ENCODE measurements at regions not wholly inside any gene's neighbourhood (a gene's known extent, or its start where the extent isn't known, plus 50 kb on each side); places are given as distances from the start of the nearest gene placed in this dataset.

DNA sequence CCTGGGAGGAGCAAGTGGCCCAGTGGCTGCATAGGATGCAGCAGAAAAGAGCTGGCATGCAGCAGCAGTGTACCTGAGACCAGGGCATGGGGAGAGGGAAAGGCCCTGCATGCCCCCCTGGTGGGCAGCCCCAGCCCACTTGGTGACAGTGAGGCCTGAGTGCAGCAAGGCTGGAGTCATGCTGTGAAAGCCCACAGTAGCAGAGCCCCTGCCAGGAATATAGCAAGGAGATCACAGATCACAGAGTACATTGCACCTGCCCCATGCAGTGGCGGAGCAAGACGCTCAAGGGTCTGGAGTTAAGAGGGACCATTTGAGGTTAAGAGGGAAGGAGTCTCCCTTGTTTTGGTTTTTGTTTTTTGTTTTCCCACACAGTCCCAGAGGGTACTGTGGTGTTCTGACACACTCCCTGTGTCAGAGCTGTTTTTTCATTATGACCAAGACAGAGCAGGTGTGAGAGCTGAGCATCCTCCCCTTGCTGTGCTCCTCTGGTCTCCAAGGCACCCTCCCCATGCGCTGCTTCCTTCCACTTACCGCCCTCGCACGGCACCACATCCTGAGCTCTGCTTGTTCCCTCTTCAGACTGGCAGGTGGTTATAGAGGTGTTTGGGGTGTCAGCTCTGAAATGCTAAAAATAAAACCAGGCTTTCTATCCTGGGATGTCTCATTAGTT is 85.0 kb upstream of the UBL3 start:
- DNase-seq (ENCODE audit: low read depth in 4 of 4, low spot score in 2 of 4), result no peak

DNA sequence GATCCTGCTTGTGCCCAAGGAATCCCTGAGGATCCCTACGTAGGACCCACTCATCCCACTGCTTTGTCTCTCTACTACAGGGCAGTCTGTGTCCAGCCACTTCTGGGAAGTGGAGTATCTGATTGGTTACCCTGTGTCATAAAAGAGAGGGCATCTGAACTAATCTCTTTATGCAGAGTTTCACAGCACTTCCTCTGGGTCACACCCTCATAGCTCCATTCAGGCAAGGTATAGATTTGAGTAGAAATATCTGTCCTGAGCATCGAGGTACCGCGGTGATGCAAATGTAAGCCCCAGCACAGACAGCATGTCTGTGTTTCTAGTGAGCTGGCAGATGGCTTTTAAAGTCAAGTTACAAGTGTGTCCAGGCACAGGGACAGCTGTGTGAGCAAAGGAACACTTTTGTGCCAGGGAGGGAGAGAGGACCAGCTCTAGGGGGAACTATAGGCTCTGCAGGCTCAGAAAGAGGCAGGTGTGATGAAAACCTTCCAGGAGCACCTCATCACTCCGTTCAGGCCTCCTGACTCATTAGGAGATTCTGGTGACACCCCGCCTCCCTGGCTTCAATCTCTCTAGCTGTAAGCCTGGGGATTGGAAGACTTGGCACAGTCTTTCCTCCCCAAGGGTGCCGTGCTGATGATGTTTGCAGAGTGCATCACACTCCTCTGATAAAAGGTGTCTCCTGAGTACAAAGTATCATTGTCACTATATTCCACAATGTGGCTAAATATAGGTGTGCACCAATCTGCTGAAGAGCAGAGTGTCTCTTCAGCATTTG is 84.3 kb upstream of the UBL3 start:
- DNase-seq (ENCODE audit: low read depth in 4 of 4, low spot score in 2 of 4), result no peak

DNA sequence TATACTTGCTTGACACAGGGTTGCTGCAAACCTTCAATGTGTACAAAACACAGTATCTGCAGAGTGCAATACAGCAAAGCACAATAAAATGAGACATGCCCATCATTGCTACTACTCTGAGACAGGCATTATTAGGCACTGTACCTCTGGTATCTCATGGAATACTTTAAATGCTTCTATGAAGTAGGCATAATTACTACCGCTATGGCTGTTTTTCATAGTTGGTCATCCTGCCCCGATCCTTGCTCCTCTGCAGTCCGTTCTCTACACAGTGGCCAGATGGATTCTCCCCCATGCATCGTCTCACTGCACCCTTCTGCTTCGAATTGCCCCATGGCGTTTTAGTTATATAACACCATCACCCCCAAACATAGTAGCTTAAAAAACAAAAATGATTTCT is 83.0 kb upstream of the UBL3 start:
- no peak for DNase-seq (ENCODE audit: low read depth in 4 of 4, low spot score in 2 of 4)

DNA sequence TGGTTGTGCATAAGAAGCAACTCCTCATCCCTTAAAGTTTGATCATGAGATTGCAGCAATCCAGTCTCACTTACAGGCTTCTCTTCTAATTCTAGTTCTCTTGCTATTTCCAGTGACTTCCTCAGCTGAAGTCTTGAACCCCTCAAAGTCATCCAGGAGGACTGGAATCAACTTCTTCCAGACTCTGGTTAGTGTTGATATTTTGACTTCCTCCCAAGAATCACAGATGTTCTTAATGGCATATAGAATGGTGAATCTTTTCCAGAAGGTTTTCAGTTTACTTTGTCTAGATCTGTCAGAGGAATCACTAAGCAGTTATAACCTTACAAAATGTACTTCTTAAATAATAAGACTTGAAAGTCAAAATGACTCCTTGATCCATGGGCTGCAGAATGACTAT is 81.3 kb upstream of the UBL3 start:
- no peak for DNase-seq (ENCODE audit: low read depth in 4 of 4, low spot score in 2 of 4)

DNA sequence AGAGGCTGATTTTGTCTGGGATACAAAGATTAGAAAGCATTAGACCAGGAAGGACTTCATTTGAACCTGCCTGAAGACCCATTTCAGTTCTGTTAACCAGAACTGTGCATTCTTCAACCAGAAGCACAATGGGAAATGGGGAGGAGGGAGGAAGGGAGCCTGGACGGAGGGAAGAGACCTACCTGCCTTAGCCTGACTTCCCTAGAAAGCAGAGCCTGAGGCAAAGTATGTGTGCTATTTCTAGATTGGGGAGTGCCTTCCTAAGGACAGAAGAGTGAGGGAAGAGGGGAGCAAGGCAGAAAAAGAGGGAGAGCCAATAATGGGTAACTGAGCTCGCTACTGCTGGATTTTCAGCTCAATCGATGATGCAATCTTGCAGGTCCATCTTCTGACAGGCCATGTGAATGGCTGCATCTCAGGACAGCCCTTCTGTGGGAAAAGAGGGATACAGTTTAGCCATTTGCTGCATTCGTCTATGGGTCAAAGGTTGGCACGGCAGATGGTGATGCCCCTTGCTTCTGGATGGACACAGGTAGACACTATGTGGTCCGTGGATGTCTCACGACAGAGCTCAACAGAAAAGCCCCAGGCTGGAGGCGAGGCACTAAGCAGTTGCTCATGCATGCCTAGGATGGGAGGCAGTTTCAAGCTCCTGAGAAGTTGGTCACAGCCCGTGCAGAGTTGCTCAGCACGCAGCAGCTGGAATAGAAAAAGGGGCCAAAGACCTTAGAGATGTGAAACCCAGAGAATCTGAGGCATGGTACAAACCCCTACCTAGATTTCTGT is 78.8 kb upstream of the UBL3 start:
- no peak for DNase-seq (ENCODE audit: low read depth in 4 of 4, low spot score in 2 of 4)

DNA sequence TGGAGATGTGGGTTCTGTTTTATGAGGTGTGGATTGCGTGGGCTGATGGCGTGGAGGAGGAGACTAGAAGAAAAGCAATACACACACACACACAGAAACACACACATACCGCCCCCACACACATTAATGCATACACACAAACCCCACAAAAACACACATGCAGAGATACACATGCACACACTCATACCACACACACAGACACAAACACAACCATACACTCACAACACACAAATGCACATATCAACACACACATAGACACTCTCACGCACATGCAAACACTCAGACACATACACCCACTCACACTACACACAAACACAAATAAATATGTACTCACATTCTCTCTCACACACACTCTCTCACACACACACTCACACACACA is 75.7 kb upstream of the UBL3 start:
- no peak for DNase-seq (ENCODE audit: low read depth in 4 of 4, low spot score in 2 of 4)

DNA sequence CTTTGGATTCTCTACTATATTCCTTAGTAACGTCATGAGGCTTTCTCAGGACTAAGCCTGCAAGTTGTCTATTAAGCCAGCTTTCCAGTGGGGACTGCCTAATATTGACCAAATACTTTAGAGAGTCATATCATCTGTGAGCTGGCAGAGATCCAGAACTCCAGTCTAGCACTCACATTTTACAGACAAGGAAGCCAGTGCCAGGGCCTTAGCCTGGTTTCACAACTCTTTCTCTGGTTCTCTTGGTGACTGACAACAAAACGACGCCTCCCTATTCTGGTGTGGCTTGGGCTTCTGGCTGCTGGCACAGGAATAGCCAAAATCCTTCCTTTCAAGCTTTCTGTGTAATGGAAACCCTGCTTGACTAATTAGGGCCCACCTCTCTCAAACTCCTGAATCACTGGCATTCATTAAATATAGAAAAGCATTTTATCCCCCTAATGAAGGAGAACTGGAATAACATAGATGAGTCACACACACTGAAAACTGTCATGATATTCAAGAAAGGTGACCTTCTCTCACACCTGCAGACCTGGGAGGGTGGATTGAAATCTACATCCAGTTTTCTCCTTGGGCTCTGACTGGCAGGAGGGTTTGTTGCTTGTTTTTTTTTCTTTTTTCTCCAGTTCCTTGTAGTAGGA is 75.2 kb upstream of the UBL3 start:
- no peak for DNase-seq (ENCODE audit: low read depth in 4 of 4, low spot score in 2 of 4)

DNA sequence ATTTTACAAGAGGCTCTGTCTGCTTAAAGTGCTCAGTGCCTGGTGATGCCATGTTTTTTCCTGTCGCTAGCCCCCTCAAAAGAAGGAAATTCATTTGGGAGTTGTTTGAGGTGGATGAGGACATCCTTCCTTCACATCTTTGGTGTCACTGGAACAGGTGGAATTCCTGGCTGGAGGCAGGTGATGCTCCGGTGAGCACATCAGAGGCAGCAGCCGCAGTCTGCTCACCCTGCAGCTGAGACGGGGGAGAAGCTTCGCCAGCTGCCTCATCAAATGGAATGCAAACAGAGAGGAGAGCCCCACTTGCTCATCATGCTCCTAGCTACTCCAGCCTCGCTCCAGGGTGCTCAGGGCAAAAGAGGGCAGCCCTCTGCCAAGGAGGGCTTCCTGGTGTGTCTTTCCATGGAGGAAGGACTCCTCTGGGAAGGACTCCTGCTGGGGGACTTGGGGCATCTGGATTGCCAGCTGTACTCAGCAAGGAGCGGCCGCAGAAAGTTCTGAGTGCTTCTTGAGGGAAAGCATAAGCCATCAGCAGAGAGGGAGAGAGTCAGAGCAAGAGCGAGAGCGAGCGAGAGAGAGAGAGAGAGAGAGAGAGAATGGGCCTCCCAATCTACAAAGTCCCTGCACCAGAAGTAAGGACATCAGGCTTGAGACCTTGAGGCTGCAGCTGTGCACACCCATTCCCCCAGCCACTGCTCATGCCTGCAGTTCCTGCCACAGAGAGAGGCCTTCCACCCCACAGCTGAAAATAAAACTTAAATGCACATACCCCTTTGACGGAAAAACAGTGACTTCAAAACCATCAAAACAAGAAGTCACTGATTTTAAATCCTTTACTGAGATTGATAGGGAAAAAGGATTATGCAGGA is 74.3 kb upstream of the UBL3 start:
- no peak for DNase-seq (ENCODE audit: low read depth in 4 of 4, low spot score in 2 of 4)

DNA sequence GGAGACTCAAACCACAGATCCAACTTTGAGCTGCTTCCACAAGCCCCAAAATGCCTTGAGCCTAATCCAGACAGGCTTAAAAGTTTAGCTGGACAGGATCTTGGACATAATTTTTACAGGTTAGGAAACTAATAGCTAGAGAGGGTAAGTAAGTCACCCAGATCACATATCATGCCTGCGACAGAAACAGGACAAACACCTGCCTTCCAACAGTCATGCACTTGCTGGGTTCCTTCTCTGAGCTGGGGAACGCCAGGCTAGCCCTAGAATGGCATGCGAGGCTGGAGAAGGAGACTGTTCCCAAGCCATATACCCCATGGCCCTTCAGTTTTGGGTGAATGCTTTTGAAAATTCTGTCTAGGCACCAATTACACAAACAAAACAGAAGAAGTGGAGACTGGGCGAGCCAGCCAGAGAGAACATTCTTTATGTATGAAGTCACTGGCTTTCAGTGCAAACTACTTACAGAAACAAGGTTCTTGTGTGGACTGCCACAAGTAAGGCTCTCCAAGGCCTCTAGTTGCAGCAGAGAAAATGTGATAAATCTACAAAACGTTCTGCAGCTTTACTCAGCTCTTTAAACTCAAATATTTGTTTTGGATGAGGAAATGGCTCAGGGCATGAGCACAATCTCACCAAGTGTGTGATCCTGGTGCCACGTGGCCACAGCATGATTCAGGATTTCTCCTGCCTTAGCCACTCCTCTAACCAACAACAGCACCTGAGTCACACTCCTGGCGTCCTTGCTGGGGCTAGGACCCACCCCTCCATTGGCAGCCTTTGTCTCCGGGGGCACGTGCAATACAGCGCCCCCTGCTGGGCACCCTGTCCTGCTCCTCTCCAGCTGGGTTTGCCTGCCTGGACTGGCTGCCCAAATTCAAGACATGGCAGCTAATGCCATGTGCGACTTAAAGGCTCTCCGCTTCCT is 73.4 kb upstream of the UBL3 start:
- peak in 1 of 4 donors; percentile 71 for DNase-seq (ENCODE audit: low read depth in 4 of 4, low spot score in 2 of 4)

DNA sequence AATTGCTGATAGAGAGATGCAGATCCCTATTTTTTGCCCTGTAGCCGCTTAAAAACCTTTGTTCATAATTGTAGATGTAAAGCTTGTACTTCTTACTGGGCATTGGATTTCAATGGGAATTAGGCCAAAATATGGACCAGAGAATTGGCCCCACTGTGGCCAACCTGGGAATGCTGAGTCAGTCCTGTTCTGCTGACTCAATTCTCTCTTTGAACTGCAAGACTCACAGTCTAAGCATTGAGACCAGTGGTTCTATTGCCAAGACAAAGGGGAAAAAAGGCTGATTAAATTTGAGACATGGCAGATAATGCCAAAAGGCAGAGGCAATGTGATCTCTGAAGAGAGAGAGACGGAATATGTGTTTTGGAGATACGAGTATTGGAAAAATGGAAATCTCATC is 72.5 kb upstream of the UBL3 start:
- no peak for DNase-seq (ENCODE audit: low read depth in 4 of 4, low spot score in 2 of 4)

DNA sequence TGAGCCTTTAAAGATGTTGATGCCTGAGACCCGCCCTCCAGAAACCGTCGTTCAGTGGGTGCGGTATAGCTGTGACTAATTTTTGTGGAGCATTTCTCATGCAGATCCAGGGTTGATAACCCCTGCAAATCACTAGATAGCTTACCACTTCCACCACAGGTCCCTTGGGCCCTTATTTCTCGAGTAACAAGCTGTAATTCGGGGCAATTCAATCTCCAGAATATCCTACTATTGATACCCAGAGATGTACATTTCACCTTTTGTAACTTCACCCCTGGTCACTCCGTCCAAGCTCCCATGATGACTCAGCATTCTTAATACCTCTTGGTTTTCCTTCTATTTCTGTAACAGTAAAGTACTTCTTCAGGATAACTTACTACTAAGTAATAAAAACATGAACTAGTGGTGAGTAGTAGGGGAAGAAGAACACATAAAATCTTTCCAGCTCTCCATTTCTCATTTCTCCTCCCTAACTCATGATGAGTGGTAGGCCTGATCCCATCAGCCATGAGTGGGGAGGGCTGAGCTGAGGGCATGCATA is 71.9 kb upstream of the UBL3 start:
- DNase-seq (ENCODE audit: low read depth in 4 of 4, low spot score in 2 of 4), result no peak

DNA sequence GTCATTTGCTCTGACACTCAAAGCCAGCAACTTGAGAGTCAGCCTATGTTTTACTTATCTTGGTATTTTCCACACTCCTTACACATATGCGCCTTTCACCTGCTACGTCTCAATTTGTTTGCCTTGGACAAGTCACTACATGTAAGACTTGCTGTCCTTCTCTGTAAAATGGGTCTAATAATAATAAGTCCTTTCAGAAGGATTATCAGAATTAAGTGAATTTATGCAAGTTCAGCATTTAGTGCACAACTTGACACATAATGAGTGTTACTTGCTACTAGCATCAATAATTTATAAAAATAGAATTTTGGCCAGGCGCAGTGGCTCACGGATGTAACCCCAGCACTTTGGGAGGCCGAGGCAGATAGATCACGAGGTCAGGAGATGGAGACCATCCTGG is 71.1 kb upstream of the UBL3 start:
- DNase-seq (ENCODE audit: low read depth in 4 of 4, low spot score in 2 of 4), result no peak

DNA sequence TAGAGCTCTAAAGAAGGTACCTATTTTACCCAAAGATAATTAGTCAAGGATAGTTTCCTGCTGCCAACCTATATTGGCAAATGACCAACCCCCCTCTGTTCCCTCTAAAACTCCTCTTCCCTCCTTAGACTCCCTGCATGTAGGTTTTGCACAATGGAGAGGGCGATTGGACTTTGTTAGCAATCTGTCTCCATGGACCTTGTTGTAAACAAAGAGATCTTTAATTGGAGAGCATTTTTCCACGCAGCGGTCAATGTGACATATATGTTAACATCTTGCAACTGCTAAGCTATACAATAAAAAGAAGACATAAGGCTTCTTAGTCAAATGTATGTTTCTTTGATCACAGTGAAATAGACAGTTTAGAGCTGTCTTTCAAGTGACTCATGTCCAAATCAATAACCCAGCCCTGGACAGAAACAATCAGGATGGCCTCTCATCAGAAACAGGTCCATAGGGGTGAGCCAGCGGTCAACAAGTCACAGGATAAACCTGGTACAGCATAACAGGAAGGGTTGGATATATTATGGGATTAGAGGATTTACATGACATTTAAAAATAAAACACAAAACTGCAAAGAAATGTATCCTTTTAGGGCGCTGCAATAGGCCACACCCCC is 69.7 kb upstream of the UBL3 start:
- no peak for DNase-seq (ENCODE audit: low read depth in 4 of 4, low spot score in 2 of 4)

DNA sequence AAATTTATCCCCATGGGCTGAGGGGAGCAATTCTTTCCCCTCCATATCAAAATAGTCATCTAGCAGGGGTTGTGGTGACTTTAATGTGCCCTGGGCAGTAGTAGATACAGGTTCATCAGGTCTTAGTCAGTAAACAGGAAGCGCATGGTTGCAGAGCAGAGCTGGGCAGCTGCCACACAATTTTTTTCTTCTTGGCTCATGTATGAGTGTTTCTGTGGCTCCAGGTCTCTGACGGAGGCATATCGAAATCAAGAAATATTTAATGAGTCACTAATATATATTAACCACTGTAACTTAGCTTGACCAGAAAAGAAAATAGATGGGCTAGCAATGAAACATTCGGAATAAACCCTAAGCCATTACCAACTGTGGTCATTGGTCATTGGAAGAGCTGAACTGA is 68.4 kb upstream of the UBL3 start:
- DNase-seq (ENCODE audit: low read depth in 4 of 4, low spot score in 2 of 4), result no peak

DNA sequence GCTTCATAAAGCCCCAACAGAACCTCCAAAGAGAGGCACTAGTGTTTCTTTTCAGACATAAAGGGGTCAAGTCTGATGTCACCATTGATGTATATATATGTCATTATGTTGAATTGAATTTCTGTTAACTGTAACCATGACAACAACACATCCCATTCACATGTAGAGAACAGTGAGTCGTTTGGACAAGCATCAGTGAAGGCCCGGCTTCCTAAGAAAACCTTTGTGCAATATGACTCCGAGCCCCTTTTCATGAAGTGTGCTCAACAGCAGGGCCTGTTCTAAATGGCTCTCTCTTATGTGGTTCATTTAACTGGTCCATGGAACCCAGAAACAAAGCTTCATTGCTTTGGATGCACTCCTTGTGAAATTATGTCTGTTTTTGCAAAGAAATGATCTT is 67.2 kb upstream of the UBL3 start:
- no peak for DNase-seq (ENCODE audit: low read depth in 4 of 4, low spot score in 2 of 4)

DNA sequence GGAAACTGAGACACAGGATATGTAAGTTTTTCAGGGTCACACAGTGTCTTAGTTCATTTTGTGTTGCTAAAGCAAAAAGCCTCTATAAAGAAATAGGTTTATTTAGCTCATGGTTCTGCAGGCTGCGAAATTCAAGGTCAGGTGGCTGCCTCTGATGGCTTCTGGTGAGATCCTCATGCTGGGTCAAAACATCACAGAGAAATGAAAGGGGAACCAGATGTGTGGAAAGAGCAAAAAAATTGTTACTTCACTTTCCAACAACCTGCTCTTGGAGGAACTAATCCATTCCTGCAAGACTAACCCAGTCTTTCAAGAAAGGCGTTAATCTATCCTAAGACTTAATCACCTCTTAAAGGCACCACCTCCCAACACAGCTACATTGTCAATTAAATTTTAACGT is 64.2 kb upstream of the UBL3 start:
- no peak for DNase-seq (ENCODE audit: low read depth in 4 of 4, low spot score in 2 of 4)

DNA sequence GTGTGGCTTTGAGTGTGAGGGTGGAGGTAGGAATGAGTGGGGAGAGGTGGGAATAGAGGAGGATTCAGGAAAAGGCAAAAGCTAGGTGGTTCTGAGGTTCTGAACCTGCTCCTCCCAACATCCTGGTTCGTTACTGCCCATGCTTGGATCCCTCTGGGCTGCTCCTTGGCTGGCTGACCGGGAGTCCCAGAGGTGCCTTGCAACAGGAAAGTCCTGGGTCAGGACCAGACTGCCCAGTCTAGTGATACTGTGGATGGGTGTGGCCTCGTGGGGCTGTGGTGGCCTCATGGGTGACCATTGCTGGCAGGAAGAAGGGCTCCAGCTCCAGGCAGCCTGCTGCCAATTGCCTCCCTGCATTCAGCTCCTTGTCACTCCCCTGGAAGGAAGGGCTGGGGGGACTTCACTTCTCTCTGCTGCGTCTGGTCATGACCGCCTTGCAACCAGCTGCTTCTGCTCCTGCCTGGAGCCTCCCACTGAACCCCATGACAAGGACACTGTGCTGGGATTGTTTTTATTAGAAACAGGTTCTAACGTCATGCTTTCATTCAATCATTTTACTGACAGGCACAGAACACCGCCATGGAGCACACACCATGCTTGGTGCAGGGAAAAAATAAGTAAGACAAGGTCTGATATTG is 61.5 kb upstream of the UBL3 start:
- DNase-seq (ENCODE audit: low read depth in 4 of 4, low spot score in 2 of 4), result no peak
